ENCODE measurements at regions not wholly inside any gene's neighbourhood (a gene's known extent, or its start where the extent isn't known, plus 50 kb on each side); places are given as distances from the start of the nearest gene placed in this dataset.

DNA sequence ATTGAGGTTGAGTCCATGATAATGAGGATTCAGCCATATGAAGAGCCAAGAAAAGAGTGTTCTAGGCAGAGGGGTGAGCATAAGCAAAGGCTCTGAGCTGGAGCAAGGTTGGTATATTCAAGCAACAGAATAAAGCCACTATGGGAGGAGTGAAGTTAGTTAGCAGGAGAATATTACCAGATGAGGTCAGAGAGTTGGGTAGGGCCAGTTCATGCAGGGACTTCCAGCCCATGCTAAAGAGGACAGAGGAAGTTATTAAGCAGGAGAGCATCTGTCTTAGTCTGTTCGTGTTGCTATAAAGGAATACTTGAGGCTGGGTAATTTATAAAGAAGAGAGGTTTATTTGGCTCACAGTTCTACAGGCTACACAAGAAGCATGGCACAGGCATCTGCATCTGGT, 57.1 kb upstream of the ATG10 start:
- H3K4me1 Mint-ChIP-seq (ENCODE audit: low read depth): no peaks in the 10 kb centered on the region
- Histone ChIP-seq H3K4me3 (ENCODE audit: low read length) (no peak overlapping the region), H3K4me1 (ENCODE audit: insufficient read depth, low read length) (no peaks in the 10 kb centered on the region), H3K36me3 (ENCODE audit: insufficient read depth, low read length) (no peaks in the 10 kb centered on the region), H3K9me3 (ENCODE audit: control insufficient read depth in 1 of 2, insufficient read depth in 1 of 2, low read length in 2 of 2) (no peaks in the 10 kb centered on the region), H3K27me3 (ENCODE audit: control insufficient read depth in 1 of 2, insufficient read depth in 2 of 2, low read length in 2 of 2) (no peaks in the 10 kb centered on the region), H3K27ac (ENCODE audit: low read depth in 1 of 2, low read length in 2 of 2) (no peak overlapping the region)
- ATAC-seq (ENCODE audit: poor library complexity) (no peak), DNase-seq (no peak)
- intact Hi-C loops (cut with DNase I, micrococcal nuclease): no loop called here
- no peaks in the 10 kb centered on the region for H3K36me3 Mint-ChIP-seq (ENCODE audit: low read depth)
- no peak overlapping the region for H3K4me3 Mint-ChIP-seq
- no peaks in the 10 kb centered on the region for H3K27me3 Mint-ChIP-seq
- H3K9me3 Mint-ChIP-seq: no peaks in the 10 kb centered on the region
- ChIA-PET CTCF (no interaction called here), POLR2A (no interaction called here)
- no peak overlapping the region for H3K27ac Mint-ChIP-seq
- TF ChIP-seq, protein P1, sequence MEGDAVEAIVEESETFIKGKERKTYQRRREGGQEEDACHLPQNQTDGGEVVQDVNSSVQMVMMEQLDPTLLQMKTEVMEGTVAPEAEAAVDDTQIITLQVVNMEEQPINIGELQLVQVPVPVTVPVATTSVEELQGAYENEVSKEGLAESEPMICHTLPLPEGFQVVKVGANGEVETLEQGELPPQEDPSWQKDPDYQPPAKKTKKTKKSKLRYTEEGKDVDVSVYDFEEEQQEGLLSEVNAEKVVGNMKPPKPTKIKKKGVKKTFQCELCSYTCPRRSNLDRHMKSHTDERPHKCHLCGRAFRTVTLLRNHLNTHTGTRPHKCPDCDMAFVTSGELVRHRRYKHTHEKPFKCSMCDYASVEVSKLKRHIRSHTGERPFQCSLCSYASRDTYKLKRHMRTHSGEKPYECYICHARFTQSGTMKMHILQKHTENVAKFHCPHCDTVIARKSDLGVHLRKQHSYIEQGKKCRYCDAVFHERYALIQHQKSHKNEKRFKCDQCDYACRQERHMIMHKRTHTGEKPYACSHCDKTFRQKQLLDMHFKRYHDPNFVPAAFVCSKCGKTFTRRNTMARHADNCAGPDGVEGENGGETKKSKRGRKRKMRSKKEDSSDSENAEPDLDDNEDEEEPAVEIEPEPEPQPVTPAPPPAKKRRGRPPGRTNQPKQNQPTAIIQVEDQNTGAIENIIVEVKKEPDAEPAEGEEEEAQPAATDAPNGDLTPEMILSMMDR (IDR thresholded peaks at IDR 0.05): no peak

DNA sequence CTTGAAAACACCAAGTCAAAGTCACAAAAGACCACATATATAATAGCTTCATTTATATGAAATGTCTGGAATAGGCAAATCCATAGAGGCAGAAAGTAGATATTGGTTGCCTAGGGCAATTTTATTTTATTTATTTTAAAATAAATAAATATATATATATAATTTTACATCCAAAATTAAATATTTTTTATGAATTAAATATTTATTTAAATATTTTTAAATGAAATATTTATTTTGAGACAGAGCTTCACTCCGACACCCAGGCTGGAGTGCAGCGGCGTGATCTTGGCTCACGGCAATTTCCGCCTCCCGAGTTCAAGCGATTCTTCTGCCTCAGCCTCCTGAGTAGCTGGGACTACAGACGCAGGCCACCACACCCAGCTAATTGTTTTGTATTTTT, 58.9 kb upstream of the ATG10 start:
- Histone ChIP-seq H3K27ac (ENCODE audit: low read depth in 1 of 2, low read length in 2 of 2) (no peak overlapping the region), H3K4me1 (ENCODE audit: insufficient read depth, low read length) (no peaks in the 10 kb centered on the region), H3K27me3 (ENCODE audit: control insufficient read depth in 1 of 2, insufficient read depth in 2 of 2, low read length in 2 of 2) (no peaks in the 10 kb centered on the region), H3K4me3 (ENCODE audit: low read length) (no peak overlapping the region), H3K9me3 (ENCODE audit: control insufficient read depth in 1 of 2, insufficient read depth in 1 of 2, low read length in 2 of 2) (no peaks in the 10 kb centered on the region), H3K36me3 (ENCODE audit: insufficient read depth, low read length) (no peaks in the 10 kb centered on the region)
- Mint-ChIP-seq H3K4me3 (no peak overlapping the region), H3K9me3 (no peaks in the 10 kb centered on the region), H3K27me3 (no peaks in the 10 kb centered on the region), H3K36me3 (ENCODE audit: low read depth) (no peaks in the 10 kb centered on the region), H3K4me1 (ENCODE audit: low read depth) (no peaks in the 10 kb centered on the region), H3K27ac (no peak overlapping the region)
- POLR2A ChIA-PET: no interaction called here
- TF ChIP-seq, protein P1 (IDR thresholded peaks at IDR 0.05): no peak
- ATAC-seq (ENCODE audit: poor library complexity) (no peak), DNase-seq (no peak)
- intact Hi-C loops (cut with DNase I, micrococcal nuclease): no loop called here
- CTCF ChIA-PET: no interaction called here

DNA sequence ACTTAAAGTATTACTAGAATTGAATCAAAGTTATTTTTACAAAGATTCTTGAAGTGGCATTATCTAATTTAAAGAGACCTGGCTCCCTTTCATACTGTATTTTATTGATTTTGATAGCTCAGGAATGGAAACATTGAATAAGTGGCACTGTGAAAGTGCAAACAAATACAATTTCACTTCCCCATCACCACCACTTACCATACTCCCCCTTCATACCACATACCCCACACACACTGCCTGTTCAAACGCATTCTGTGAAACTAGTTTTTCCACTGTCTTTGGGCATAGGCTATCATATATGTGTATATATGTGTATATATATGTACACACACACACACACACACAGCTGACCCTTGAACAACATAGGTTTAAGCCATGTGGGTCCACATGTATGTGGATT, 62.1 kb upstream of the ATG10 start:
- TF ChIP-seq, protein P1 (IDR thresholded peaks at IDR 0.05): no peak
- no peaks in the 10 kb centered on the region for H3K27me3 Mint-ChIP-seq
- no peak overlapping the region for H3K4me3 ChIP-seq (ENCODE audit: low read length)
- no peaks in the 10 kb centered on the region for H3K4me1 ChIP-seq (ENCODE audit: insufficient read depth, low read length)
- ChIA-PET POLR2A (no interaction called here), CTCF (no interaction called here)
- no peaks in the 10 kb centered on the region for H3K4me1 Mint-ChIP-seq (ENCODE audit: low read depth)
- H3K27me3 ChIP-seq (ENCODE audit: control insufficient read depth in 1 of 2, insufficient read depth in 2 of 2, low read length in 2 of 2): no peaks in the 10 kb centered on the region
- H3K27ac ChIP-seq (ENCODE audit: low read depth in 1 of 2, low read length in 2 of 2): no peak overlapping the region
- no peak overlapping the region for H3K4me3 Mint-ChIP-seq
- H3K36me3 ChIP-seq (ENCODE audit: insufficient read depth, low read length): no peaks in the 10 kb centered on the region
- no peaks in the 10 kb centered on the region for H3K36me3 Mint-ChIP-seq (ENCODE audit: low read depth)
- H3K27ac Mint-ChIP-seq: no peak overlapping the region
- no peaks in the 10 kb centered on the region for H3K9me3 Mint-ChIP-seq
- intact Hi-C loops (cut with DNase I, micrococcal nuclease): no loop called here
- H3K9me3 ChIP-seq (ENCODE audit: control insufficient read depth in 1 of 2, insufficient read depth in 1 of 2, low read length in 2 of 2): no peaks in the 10 kb centered on the region
- ATAC-seq (ENCODE audit: poor library complexity) (no peak), DNase-seq (no peak)

Measured in CD4-positive, alpha-beta T cell (primary cell).